Ammon's horn (tissue), 1 donor: ENCODE measurements at regions not wholly inside any gene's neighbourhood (a gene's known extent, or its start where the extent isn't known, plus 50 kb on each side); places are given as distances from the start of the nearest gene placed in this dataset.

ENCODE experiments used
- DNase-seq: peaks from one replicate; pipeline ENCODE4 v3.0.0-alpha.2; 2016; ENCODE audit warnings: low spot score

DNA sequence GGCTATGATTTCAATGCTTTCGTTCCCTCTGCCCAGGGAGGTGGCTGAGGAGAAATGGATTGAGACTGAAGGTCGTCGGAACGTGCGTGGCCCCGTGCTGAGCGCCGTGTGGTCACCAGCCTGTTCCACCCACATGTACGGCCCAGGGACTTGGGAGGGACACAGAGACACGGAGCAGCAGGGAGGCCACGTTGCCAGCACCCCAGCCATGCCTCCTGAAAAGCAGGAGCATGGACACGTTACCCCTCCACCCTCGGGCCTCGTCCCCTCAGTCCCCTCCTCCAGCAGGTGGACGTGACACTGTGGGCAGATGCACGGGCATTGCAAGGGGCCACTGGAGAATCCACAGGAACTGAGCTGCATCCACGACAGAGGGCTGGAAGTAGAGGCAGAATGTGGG lies 133.1 kb upstream of the CST7 start:
- no peak for DNase-seq

DNA sequence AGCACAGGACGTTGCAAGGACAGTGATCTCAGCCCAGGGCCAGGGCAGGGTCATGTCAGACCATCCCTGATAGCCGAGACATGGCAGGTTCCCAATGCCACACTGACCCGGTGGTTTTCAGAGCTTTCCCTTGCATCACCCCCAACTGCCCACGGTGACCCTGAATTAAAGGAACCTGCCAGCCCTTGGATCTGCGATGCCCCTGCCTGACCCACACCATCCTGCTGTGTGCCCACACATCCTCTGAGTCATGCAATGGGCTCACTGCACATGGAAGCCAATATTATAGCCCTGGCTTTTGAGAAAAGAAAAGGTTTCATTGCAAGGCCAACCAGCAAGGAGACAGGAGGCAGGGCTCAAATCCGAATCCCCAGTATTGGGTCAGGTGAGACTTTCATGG lies 132.6 kb upstream of the CST7 start:
- DNase-seq = no peak

DNA sequence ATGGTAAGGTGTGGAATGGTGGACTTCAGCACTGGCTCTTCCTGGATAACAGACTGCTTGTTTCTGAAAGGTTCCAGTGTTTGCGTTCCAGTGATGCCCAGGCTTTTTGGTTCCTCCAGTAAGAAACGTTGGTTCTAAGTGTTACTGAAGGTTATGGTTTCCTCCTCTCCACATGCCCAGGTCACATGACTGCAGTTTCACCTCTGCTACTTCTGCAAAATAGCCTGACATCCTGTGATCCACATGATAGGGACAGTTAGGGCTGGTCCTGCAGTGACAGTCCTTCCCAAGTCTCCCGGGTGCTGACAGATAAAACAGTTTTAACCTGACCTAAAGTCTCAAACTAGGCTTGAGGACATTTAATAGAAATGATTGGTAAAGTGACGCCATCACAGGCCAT lies 132.2 kb upstream of the CST7 start:
- DNase-seq = peak; percentile 43

DNA sequence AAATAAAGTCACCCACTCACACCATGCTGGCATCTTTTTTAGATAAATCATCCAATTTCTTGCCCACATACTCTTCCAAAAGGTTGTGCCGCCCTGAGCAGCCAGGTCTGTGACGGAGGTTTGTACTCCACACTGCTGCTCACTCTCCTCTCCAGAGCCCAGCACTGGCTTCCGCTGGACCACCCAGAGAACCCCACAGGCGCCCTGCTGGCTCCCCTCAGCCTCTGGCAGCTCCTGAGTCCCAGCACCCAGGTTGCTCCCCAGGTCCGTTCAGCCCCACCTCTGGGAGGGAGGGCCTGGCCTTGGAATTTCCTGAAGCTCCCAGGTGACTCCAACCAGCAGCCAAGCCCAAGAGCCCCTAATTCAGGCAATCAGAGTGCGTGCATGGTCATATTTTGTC lies 131.7 kb upstream of the CST7 start:
- DNase-seq = no peak

DNA sequence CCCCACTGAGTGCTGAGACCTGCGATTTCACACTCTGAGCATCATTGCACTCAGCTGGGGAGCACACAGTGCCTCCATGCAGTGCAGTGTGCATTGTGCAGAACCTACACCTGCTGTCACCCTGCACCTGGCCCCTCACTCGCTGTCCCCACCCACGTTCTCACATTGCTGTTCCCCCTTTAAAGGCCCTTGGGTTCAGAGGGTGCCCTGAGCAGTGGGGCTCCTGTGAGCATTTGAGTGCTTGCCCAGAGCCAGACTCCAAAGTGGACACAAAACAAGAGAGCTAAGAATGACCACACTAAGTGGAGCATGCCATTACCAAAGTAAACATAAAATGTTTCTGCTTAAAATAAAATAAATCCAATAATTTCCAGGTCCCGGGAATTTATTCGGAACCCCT lies 131.0 kb upstream of the CST7 start:
- DNase-seq = no peak

GRCh38 chr20:24819331-24819965 lies 129.6 kb upstream of the CST7 start:
- DNase-seq = no peak

- no peak for DNase-seq
Measured at GRCh38 chr20:24820345-24820744, 128.7 kb upstream of the CST7 start.

DNA sequence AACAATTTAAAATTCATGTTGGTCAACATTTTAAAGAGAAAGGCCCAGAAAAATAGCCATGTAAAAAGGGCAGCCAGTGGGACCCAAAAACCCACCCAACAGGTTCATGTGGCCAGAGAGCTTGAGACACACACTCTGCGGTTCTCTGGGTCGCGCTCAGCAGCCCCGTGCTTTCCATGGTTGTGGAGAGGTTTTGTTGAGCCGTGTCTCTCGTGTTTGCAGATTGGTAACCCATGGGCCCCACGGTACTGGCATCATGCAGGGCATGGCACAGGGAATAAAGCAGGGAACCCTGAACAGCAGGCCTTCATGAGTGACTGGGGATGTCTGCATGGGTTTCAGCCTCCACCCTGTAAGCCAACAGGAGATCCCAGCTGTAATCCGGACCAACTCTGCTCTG lies 127.7 kb upstream of the CST7 start:
- no peak for DNase-seq

DNA sequence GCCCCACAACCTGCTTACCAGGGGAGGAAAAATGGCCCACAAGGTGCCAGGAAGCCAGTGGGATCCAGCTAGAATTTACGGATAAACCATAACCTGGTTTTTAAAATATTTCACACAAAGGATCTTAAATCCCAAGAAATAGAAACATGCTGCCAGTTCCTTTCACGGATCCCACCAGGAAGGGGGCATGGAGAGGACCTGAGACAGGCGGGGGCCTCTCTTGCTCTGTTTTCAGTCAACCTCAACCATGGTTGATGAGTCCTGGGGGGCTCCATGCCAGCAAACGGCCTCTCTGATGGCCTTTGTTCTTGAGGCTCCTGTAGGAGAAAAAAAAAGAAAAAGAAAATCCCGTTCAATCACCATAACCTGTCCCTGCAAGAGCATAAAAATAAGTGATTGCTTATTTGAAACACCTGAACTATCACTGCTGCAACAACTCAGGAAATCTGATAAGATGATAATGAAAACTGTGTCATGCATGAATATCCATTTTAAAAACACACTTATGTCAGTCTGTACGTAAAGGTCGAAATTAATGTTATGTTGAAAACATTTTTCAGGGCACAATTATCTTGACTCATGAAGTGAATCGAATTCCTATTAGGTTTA lies 125.8 kb upstream of the CST7 start:
- DNase-seq = no peak

DNA sequence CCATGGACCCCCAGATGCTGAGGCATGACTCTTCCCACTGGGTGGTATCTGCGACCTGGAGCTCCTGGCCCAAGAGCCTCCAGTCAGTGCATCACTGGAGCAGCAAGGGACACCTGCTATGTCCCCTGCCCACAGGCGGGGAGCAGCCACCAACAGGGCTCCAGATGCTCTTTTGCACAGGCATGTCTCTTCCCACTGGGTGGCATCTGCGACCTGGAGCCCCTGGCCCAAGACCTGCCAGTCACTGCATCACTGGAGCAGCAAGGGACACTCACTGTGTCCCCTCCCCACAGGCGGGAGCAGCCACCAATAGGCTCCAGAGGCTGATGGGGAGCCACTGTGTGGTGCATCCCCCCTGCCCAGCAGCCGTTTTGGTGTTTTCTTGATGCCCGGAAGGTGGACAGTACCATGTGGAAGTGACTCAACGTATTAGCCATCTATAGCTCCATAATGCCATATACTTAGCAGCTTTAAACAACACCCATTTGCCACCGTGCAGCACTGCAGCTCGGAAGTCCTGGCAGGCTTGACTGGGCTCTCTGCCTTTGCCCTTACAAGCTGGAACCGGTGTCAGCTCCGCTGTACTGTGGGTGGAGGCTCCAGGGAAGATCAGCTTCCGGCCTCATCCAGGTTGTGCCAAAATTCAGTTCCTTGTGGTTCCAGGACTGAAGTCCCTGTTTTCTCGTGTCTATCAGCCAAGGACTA lies 124.9 kb upstream of the CST7 start:
- DNase-seq = no peak

DNA sequence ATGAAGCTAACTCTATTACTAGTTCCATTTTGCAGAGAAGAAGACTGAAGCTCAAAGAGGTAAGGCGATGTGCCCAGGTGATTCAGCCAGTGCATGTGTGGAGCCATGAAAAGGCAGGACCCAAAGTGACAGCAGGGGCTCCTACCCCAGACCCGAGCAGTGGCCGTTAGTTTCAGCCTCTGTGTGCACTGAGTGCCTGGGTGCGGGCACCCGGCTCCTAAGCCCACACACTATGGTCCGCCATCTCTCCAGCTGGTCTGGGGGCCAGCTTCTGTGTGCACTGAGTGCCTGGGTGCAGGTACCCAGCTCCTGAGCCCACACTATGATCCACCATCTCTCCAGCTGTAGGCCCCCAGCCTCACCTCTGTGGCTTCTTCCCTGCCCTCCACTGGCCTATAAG lies 123.5 kb upstream of the CST7 start:
- DNase-seq = no peak

- no peak for DNase-seq
Measured at GRCh38 chr20:24827603-24828295, 121.3 kb upstream of the CST7 start.

DNA sequence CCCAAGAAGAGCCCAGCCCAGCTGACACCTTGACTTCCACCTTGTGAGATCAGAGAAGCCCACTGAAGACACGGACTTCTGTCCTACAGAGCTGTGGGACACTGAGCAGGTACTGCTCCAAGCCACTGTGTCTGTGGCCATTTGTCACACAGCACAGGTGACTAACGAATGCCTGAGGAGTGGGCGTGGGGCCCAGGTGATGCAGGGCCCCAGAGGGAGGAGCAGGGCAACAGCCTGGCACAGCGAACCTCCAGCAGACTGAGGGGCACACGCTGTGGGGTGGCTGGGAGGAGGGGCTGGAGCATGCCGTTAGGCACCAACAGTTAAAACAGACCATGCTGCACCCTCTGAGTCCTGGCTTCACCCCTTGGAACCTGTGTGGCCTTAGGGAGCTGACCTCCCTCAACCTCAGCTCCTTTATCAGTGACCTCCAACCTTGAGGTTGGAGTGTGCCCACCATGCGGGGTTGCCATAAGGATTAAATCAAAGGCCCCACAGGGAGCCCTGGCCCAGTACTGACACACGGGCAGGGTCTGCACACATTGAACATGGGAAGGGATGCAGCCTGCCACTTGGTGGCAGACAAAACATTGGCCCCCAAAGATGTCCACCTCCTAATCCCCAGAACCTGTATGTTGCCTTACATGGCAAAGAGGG lies 119.9 kb upstream of the CST7 start:
- no peak for DNase-seq

- DNase-seq = no peak
Measured at GRCh38 chr20:24829649-24830370, 119.3 kb upstream of the CST7 start.

DNA sequence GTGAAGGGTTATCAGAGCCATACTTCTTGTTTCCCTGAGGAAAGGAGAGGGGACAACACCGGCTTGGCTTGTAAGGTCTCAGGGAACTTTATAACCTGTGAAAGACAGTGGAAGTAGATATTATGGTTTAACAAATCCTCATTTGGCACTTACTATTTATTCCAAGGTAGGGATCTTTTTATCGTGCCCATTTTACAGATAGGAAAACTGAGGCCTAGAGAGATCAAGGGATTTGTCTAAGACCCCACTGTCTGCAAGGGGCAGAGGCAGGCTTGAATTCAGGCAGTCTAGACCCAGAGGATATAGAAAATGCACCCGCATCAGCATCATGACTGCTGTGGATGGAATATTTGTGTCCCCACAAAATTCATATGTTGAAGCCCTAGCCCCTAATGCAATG lies 118.4 kb upstream of the CST7 start:
- DNase-seq = no peak

DNA sequence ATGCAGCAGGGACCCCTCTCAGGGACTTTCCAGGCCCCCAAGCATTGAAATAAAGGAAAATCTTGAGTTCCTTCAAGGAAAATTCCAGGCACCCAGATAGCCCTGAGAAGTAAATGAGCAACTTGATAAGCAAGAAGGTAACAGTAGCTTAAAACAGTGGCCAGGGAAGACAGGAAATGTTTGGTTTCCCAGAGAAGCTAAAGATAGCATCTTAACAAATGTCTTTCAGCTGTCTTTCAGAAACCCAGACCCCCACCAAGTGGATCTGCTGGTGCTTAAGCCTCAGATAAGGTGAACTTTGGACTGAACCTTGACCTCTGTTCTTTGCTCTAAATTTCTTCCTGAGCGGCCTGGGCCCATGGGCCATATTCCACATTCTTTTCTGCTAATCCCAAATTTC lies 117.8 kb upstream of the CST7 start:
- DNase-seq = no peak

- no peak for DNase-seq
Measured at GRCh38 chr20:24832518-24832917, 116.6 kb upstream of the CST7 start.

GRCh38 chr20:24833592-24833991 lies 115.5 kb upstream of the CST7 start:
- no peak for DNase-seq

DNA sequence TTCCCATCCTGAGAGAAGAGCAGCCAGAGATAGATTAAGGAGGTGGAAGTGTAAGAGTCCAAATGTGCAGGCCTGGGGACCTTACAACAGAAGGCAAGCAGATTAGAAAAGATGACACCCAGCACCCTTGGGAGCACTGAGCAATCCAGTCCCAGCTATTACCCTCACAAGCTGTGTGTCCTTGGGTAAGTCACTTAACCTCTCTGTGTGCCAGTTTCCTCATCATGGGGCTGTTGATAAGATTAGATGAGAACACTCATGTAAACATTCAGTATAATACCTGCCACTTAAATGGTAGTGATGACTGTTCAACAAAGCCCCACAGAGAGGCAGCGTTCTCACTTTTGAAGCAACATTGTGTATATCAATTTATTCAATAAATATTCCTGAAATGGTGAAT lies 114.8 kb upstream of the CST7 start:
- no peak for DNase-seq

GRCh38 chr20:24835195-24835594 lies 113.9 kb upstream of the CST7 start:
- no peak for DNase-seq

DNA sequence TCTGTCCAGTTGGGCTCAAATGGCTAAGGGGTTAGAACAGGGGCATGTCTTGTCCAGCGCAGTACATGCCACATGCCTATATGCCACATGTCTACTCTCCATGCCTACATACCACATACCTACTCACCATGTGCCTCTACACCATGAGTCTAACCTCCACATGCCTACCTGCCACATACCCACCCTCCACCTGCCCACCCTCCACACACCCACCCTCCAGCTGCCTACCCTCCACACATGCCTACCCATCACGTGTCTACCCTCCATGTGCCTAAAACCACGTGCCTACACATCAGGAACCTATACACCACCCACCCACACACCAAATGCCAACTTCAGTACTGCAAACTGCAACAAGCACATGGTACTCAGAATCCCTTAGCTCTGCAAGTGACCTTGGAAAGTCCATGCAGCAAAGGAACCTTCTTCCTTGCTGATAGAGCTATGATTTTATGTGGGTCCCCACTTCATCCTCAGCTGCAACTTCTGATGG lies 113.0 kb upstream of the CST7 start:
- no peak for DNase-seq
